Coronary artery (tissue), 2 donors: ENCODE measurements at regions not wholly inside any gene's neighbourhood (a gene's known extent, or its start where the extent isn't known, plus 50 kb on each side); places are given as distances from the start of the nearest gene placed in this dataset.

Source experiments
- DNase-seq: peaks from one replicate; pipeline ENCODE4 v3.0.0-alpha.2; 2017; ENCODE audit warnings: low spot score
- H3K27ac ChIP-seq, 2 donors: fragments of 200-600 bp; sonication (generic); one replicate each; pipeline ENCODE4 v1.5.1; 2016 to 2019
- H3K4me3 ChIP-seq: fragments of 200-600 bp; sonication (generic); 2 replicates; pipeline ENCODE4 v1.5.1; 2016; ENCODE audit warnings: mild to moderate bottlenecking, moderate library complexity
- TF ChIP-seq, protein P1 (sequence below): fragments of 200-600 bp; sonication (generic); IDR thresholded peaks from one replicate; pipeline ENCODE4 v1.5.1; 2019; ENCODE audit warnings: antibody characterized with exemption

DNA sequence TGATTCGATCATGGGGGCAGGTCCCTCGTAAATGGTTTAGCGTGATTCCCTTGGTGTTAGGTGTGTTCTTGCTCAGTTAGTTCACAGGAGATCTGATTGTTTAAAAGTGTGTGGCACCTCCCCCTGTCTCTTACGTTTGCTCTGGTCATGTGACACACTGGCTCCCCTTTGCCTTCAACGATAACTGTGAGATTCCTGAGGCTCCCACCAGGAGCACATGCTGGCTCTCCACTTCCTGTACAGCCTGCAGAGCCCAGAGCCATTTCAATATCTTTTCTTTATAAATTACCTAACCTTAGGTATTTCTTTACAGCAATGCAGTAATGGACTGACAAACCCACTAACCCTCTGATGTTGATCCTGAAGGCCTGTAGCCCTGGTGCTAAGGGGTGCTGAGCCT, 141.9 kb downstream of the FCRL5 start:
- TF ChIP-seq, protein P1, sequence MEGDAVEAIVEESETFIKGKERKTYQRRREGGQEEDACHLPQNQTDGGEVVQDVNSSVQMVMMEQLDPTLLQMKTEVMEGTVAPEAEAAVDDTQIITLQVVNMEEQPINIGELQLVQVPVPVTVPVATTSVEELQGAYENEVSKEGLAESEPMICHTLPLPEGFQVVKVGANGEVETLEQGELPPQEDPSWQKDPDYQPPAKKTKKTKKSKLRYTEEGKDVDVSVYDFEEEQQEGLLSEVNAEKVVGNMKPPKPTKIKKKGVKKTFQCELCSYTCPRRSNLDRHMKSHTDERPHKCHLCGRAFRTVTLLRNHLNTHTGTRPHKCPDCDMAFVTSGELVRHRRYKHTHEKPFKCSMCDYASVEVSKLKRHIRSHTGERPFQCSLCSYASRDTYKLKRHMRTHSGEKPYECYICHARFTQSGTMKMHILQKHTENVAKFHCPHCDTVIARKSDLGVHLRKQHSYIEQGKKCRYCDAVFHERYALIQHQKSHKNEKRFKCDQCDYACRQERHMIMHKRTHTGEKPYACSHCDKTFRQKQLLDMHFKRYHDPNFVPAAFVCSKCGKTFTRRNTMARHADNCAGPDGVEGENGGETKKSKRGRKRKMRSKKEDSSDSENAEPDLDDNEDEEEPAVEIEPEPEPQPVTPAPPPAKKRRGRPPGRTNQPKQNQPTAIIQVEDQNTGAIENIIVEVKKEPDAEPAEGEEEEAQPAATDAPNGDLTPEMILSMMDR, result no peak
- DNase-seq, result no peak
- Histone ChIP-seq H3K27ac (no peak overlapping the region), H3K4me3 (no peak overlapping the region)

DNA sequence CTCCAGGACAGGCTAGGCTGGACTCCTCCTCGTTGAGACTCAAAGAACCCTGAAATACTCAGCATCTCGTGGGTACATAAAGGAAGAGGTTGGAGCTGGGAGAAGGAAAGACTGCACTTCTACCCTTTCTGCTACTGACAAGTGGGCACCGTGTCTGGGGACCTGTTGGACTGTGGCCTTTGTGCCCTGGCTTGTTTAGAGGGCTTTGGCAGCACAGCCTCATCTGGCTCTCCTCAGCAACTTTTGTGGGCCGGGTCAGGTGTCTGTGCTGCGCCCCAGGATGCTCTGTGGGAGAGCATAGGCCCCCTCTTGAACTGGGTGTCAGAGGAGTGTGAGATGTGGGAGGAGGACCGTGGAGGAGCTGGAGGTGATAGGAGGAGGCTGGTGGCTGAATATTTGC, 142.4 kb downstream of the FCRL5 start:
- no peak overlapping the region for H3K4me3 ChIP-seq
- TF ChIP-seq, protein P1, result no peak
- no peak overlapping the region for H3K27ac ChIP-seq
- DNase-seq, result no peak

DNA sequence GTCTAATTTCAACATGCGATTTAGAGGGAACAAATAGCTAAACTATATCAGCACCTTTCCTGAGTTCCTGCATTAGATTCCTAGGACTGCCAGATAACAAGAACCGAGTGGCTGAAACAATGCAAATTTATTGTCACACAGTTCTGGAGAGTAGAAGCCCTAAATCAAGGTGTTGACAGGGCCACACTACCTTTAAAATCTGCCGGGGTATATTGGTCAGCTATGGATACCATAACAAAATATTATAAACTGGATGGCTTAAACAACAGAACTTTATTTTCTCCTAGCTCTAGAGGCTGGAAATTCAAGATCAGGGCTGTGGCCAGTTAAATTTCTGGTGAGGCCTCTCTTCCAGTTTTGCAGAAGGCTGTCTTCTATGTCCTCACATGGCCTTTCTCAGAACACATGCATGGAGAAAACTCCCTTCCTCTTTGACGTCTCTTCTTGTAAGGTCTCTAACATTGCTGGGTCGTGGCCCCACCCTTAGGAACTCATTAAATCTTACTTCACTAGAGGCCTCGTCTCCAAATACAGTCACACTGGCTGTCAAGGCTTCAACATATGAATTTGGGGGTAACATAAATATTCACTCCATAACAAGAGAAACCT, 144.3 kb downstream of the FCRL5 start:
- Histone ChIP-seq H3K27ac (no peak overlapping the region), H3K4me3 (no peak overlapping the region)
- no peak for DNase-seq
- TF ChIP-seq, protein P1, result no peak

DNA sequence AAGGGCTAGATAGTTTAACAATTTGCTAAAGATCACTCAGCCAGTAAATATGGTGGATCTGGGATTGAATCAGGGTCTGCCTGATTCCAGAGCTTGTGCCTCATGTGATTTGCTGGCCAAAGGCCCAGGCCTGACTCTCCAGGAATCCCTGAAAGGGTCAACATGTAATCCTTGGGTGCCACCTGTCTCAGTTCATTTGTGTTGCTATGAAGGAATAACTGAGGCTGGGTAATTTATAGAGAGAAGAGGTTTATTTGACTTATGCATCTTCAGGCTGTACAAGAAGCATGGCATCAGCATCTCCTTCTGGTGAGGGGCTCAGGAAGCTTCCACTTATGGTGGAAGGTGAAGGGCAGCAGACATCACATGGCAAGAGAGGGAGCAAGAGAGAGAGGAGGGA, 144.9 kb downstream of the FCRL5 start:
- no peak overlapping the region for H3K4me3 ChIP-seq
- TF ChIP-seq, protein P1, result no peak
- DNase-seq, result no peak
- H3K27ac ChIP-seq, result no peak overlapping the region

DNA sequence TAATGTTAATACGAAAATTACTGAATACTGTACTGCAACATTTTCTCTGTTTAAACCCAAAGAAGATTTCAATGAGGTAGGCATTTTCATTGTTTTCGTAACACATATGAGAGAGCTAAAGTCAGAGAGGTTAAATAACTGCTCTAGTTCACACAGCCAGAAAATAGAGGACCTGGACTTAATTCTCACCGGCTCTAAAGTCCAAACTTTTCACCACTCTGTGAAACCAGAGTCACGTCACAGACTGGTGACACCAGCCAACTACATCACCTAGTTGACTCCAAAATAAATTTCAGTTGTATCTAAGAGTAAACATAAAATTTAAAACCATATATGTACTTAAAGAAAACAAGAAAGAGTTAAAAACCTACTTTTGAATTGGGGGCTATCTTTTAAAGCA, 146.7 kb downstream of the FCRL5 start:
- Histone ChIP-seq H3K27ac (no peak overlapping the region), H3K4me3 (no peak overlapping the region)
- TF ChIP-seq, protein P1, result no peak
- no peak for DNase-seq

DNA sequence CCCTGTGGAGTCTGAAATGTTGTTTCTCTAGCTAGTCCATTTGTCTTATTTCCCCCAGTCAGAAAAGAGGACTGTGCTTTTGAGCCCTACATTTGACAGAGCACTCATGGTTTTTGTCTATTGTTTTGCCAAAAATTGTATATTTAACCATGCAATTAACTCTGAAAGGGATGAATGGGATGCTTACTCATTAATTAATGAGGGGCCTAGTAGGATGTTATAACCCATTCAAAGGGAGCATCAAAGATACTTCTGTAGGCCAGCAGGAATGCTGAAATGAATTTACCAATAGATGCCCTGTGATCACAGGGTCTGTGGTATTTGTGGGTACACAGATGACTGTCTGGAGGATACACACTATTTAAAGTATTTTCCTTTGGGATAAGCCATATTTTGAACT, 147.7 kb downstream of the FCRL5 start:
- H3K4me3 ChIP-seq, result no peak overlapping the region
- H3K27ac ChIP-seq, result no peak overlapping the region
- TF ChIP-seq, protein P1, result no peak
- no peak for DNase-seq

DNA sequence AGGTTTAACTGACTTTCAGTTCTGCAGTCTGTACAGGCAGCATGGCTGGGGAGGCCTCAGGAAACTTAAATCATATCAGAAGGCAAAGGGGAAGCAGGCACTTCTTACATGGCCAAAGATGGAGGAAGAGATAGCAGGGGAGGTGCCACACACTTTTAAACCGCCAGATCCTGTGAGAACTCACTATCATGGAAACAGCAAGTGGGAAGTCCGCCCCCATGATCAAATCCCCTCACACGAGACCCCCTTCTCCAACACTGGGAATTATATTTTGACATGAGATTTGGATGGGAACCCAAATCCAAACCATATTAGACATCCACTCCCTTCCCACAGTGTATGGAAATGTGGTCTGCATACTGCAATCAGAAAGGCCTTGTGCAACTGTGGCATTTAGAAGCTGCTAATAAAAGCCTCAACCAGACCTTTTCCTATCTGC, 148.2 kb downstream of the FCRL5 start:
- no peak for DNase-seq
- Histone ChIP-seq H3K4me3 (no peak overlapping the region), H3K27ac (no peak overlapping the region)
- TF ChIP-seq, protein P1, result no peak
